Right kidney (tissue), 1 donor: ENCODE measurements at regions not wholly inside any gene's neighbourhood (a gene's known extent, or its start where the extent isn't known, plus 50 kb on each side); places are given as distances from the start of the nearest gene placed in this dataset.
A peak's percentile ranks its signal among the peaks of the same experiment; 100 is the strongest.
"Not testable (repeated sequence)": the region's sequence is repeated elsewhere in the genome, so short reads cannot be mapped to it uniquely, and the experiment has no call there.

Experiments used
- DNase-seq: peaks from one replicate; pipeline ENCODE4 v3.0.0-alpha.2; 2016

- DNase-seq: no peak
Observed at GRCh38 chr16:60979119-60979518, 1057.1 kb downstream of the CDH8 start.

- DNase-seq: no peak
Observed at GRCh38 chr16:60949800-60950199, 1086.4 kb downstream of the CDH8 start.

- peak; percentile 6 for DNase-seq
Observed at GRCh38 chr16:60945225-60945624, 1091.0 kb downstream of the CDH8 start.

GRCh38 chr16:60936189-60936588 lies 1100.0 kb downstream of the CDH8 start:
- DNase-seq: not testable (repeated sequence)

- no peak for DNase-seq
Observed at GRCh38 chr16:60932600-60932999, 1103.6 kb downstream of the CDH8 start.

- no peak for DNase-seq
Observed at GRCh38 chr16:60930291-60930690, 1105.9 kb downstream of the CDH8 start.

GRCh38 chr16:60922920-60923319 lies 1113.3 kb downstream of the CDH8 start:
- no peak for DNase-seq

- no peak for DNase-seq
Observed at GRCh38 chr16:60914334-60914733, 1121.9 kb downstream of the CDH8 start.

GRCh38 chr16:60907645-60908044 lies 1128.6 kb downstream of the CDH8 start:
- no peak for DNase-seq

GRCh38 chr16:60905811-60906210 lies 1130.4 kb downstream of the CDH8 start:
- DNase-seq: no peak

GRCh38 chr16:60902114-60902513 lies 1134.1 kb downstream of the CDH8 start:
- no peak for DNase-seq

- no peak for DNase-seq
Observed at GRCh38 chr16:60882816-60883215, 1153.4 kb downstream of the CDH8 start.

- DNase-seq: no peak
Observed at GRCh38 chr16:60852635-60853034, 1183.6 kb downstream of the CDH8 start.

- DNase-seq: no peak
Observed at GRCh38 chr16:60821661-60822060, 1214.6 kb downstream of the CDH8 start.

- DNase-seq: no peak
Observed at GRCh38 chr16:60820361-60820760, 1215.9 kb downstream of the CDH8 start.

GRCh38 chr16:60818465-60818864 lies 1217.8 kb downstream of the CDH8 start:
- no peak for DNase-seq

GRCh38 chr16:60816461-60816860 lies 1219.8 kb downstream of the CDH8 start:
- DNase-seq: no peak

- DNase-seq: no peak
Observed at GRCh38 chr16:60815865-60816264, 1220.4 kb downstream of the CDH8 start.

- DNase-seq: no peak
Observed at GRCh38 chr16:60815033-60815432, 1221.2 kb downstream of the CDH8 start.

GRCh38 chr16:60811657-60812056 lies 1224.6 kb downstream of the CDH8 start:
- no peak for DNase-seq

GRCh38 chr16:60811051-60811608 lies 1225.1 kb downstream of the CDH8 start:
- no peak for DNase-seq

GRCh38 chr16:60810250-60810649 lies 1226.0 kb downstream of the CDH8 start:
- DNase-seq: no peak

GRCh38 chr16:60792437-60792836 lies 1243.8 kb downstream of the CDH8 start:
- no peak for DNase-seq

GRCh38 chr16:60788631-60789030 lies 1247.6 kb downstream of the CDH8 start:
- no peak for DNase-seq

GRCh38 chr16:60776281-60776680 lies 1260.0 kb downstream of the CDH8 start:
- no peak for DNase-seq
